NCI-H446 treated with DMSO at 0.1 percent for 48 hours (cell line): ENCODE measurements at regions not wholly inside any gene's neighbourhood (a gene's known extent, or its start where the extent isn't known, plus 50 kb on each side); places are given as distances from the start of the nearest gene placed in this dataset.

Source experiments
- DNase-seq: peaks from one replicate; lab custom pipeline; 2025; lab: John Stamatoyannopoulos, UW

- DNase-seq, result no peak
Observed at GRCh38 chr15:70301396-70301795, 203.7 kb upstream of the TLE3 start.

- no peak for DNase-seq
Observed at GRCh38 chr15:70299931-70300869, 202.5 kb upstream of the TLE3 start.

GRCh38 chr15:70297465-70298058, 199.8 kb upstream of the TLE3 start:
- no peak for DNase-seq

- DNase-seq, result no peak
Observed at GRCh38 chr15:70294731-70295305, 197.1 kb upstream of the TLE3 start.

GRCh38 chr15:70293591-70294470, 196.1 kb upstream of the TLE3 start:
- no peak for DNase-seq

GRCh38 chr15:70293138-70293537, 195.4 kb upstream of the TLE3 start:
- no peak for DNase-seq

- no peak for DNase-seq
Observed at GRCh38 chr15:70292076-70292760, 194.5 kb upstream of the TLE3 start.

- no peak for DNase-seq
Observed at GRCh38 chr15:70291305-70292075, 193.8 kb upstream of the TLE3 start.

- DNase-seq, result no peak
Observed at GRCh38 chr15:70290708-70291107, 193.0 kb upstream of the TLE3 start.

- DNase-seq, result no peak
Observed at GRCh38 chr15:70289191-70289955, 191.7 kb upstream of the TLE3 start.

- DNase-seq, result no peak
Observed at GRCh38 chr15:70286113-70286806, 188.5 kb upstream of the TLE3 start.

- DNase-seq, result no peak
Observed at GRCh38 chr15:70284438-70285214, 186.9 kb upstream of the TLE3 start.

GRCh38 chr15:70283511-70283910, 185.8 kb upstream of the TLE3 start:
- DNase-seq, result no peak

- DNase-seq, result no peak
Observed at GRCh38 chr15:70281811-70282307, 184.1 kb upstream of the TLE3 start.

GRCh38 chr15:70281261-70281810, 183.6 kb upstream of the TLE3 start:
- no peak for DNase-seq

- no peak for DNase-seq
Observed at GRCh38 chr15:70280781-70281180, 183.1 kb upstream of the TLE3 start.

- DNase-seq, result no peak
Observed at GRCh38 chr15:70279096-70279495, 181.4 kb upstream of the TLE3 start.

- DNase-seq, result no peak
Observed at GRCh38 chr15:70278644-70279043, 180.9 kb upstream of the TLE3 start.
